Esophagus squamous epithelium (tissue), 5 donors: ENCODE measurements at regions not wholly inside any gene's neighbourhood (a gene's known extent, or its start where the extent isn't known, plus 50 kb on each side); places are given as distances from the start of the nearest gene placed in this dataset.
"Not testable (repeated sequence)": the region's sequence is repeated elsewhere in the genome, so short reads cannot be mapped to it uniquely, and the experiment has no call there.

ENCODE experiments used
- DNase-seq: peaks from one replicate; lab custom pipeline; 2025; lab: John Stamatoyannopoulos, UW
- H3K27ac ChIP-seq, 4 donors: fragments of 200-600 bp; sonication (generic); one replicate each; pipeline ENCODE4 v1.5.1; 2016 to 2019; ENCODE audit warnings: mild to moderate bottlenecking in 1 of 4
- H3K27me3 ChIP-seq, 4 donors: fragments of 200-600 bp; sonication (generic); 1 replicate in 3 of 4; 2 replicates in 1 of 4; pipeline versions ENCODE4 v1.5.1 to v1.6.0; 2017 to 2021; ENCODE audit warnings: antibody characterized with exemption in 1 of 4
- H3K36me3 ChIP-seq, 3 donors: fragments of 200-600 bp; sonication (generic); one replicate each; pipeline ENCODE4 v1.5.1; 2016 to 2019
- H3K4me1 ChIP-seq, 3 donors: fragments of 200-600 bp; sonication (generic); one replicate each; pipeline ENCODE4 v1.5.1; 2017 to 2019
- H3K4me3 ChIP-seq, 4 donors: fragments of 200-600 bp; sonication (generic); 1 replicate in 3 of 4; 2 replicates in 1 of 4; pipeline ENCODE4 v1.5.1; 2016 to 2019; ENCODE audit warnings: mild to moderate bottlenecking in 2 of 4, moderate library complexity in 1 of 4
- H3K9me3 ChIP-seq, 3 donors: fragments of 200-600 bp; sonication (generic); one replicate each; pipeline ENCODE4 v1.5.1; 2016 to 2019
- POLR2A ChIP-seq, 4 donors: fragments of 450-650 bp; IDR thresholded peaks; one replicate each; pipeline ENCODE4 v1.6.1; 2017; ENCODE audit warnings: antibody characterized with exemption in 4 of 4, mild to moderate bottlenecking in 4 of 4, moderate library complexity in 3 of 4
- WGBS, 2 donors: methylation state at CpG; one replicate each; pipeline ENCODE4 v1.1.5; 2018; 5-methylcytosine and 5-hydroxymethylcytosine counted together
- intact Hi-C: fragments of 100-400 bp; cut with DNase I; formaldehyde crosslinking; loops from one replicate; pipeline ENCODE4 v1.15.0; 2022
- TF ChIP-seq, protein P1 (sequence below), 6 experiments: fragments of 450-650 bp in 4 of 6; fragments of 200-600 bp in 2 of 6; sonication (generic) in 2 of 6; IDR thresholded peaks; one replicate each; pipeline ENCODE4 v1.5.1; 2016 to 2019; ENCODE audit warnings: antibody characterized with exemption in 6 of 6, mild to moderate bottlenecking in 4 of 6, moderate library complexity in 4 of 6
- donor health status: DM: yes; HTN: yes; CAD: no.

DNA sequence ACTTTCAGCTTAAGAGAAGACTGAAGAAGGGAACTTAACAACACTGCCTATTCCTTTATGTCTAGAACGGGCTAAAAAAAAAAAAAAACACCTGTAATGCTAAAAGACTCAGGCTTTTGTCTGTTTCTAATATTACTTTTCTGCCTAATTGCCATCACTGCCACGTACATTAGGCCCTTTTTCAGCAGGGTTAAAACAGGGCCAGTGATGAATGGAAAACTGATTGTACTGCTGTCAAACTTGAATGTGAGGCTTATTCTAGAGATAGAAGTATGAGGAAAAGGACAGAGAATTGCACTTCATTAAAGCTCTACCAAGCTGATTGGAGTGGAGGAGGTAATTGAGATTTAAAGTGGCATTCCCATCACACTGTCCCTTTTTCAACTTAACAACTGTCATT, 535.8 kb downstream of the PRKD1 start:
- no peaks in the 10 kb centered on the region for H3K4me1 ChIP-seq
- intact Hi-C loops, result no loop called here
- no peak for DNase-seq
- no peak overlapping the region for H3K27ac ChIP-seq
- 37% methylated on average over 2 of the region's 2 CpGs for WGBS, 2 donors
- TF ChIP-seq, protein P1, sequence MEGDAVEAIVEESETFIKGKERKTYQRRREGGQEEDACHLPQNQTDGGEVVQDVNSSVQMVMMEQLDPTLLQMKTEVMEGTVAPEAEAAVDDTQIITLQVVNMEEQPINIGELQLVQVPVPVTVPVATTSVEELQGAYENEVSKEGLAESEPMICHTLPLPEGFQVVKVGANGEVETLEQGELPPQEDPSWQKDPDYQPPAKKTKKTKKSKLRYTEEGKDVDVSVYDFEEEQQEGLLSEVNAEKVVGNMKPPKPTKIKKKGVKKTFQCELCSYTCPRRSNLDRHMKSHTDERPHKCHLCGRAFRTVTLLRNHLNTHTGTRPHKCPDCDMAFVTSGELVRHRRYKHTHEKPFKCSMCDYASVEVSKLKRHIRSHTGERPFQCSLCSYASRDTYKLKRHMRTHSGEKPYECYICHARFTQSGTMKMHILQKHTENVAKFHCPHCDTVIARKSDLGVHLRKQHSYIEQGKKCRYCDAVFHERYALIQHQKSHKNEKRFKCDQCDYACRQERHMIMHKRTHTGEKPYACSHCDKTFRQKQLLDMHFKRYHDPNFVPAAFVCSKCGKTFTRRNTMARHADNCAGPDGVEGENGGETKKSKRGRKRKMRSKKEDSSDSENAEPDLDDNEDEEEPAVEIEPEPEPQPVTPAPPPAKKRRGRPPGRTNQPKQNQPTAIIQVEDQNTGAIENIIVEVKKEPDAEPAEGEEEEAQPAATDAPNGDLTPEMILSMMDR (IDR thresholded peaks at IDR 0.05), result no peak
- no peak for TF ChIP-seq POLR2A (IDR thresholded peaks at IDR 0.05)
- H3K4me3 ChIP-seq, result no peak overlapping the region
- H3K27me3 ChIP-seq, result no peaks in the 10 kb centered on the region
- H3K36me3 ChIP-seq, result no peaks in the 10 kb centered on the region
- H3K9me3 ChIP-seq, result no peaks in the 10 kb centered on the region

DNA sequence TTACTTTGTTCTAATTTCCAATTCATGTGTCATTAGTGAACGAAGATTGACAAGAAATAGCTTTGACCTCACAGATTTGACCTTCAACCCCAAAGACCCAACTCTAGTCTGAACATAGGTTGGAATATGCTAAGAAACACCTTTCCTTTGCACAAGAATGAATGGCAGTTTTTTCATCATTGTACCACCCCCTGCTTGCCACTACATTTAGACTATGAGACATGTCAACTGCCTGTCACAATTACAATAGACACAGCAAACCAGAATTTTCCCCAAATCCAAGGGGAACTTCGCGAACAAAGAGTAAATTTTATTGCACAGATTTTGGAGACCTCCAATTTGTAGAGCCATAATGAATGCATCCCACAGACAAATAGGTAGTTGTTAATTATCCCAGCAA, 535.4 kb downstream of the PRKD1 start:
- no peak for DNase-seq
- no peaks in the 10 kb centered on the region for H3K4me1 ChIP-seq
- 74 to 79% methylated on average over 3 of the region's 3 CpGs for WGBS, 2 donors
- no peaks in the 10 kb centered on the region for H3K36me3 ChIP-seq
- intact Hi-C loops, result no loop called here
- no peaks in the 10 kb centered on the region for H3K27me3 ChIP-seq
- H3K4me3 ChIP-seq, result no peak overlapping the region
- H3K27ac ChIP-seq, result no peak overlapping the region
- TF ChIP-seq, protein P1 (IDR thresholded peaks at IDR 0.05), result no peak
- no peak for TF ChIP-seq POLR2A (IDR thresholded peaks at IDR 0.05)
- no peaks in the 10 kb centered on the region for H3K9me3 ChIP-seq

DNA sequence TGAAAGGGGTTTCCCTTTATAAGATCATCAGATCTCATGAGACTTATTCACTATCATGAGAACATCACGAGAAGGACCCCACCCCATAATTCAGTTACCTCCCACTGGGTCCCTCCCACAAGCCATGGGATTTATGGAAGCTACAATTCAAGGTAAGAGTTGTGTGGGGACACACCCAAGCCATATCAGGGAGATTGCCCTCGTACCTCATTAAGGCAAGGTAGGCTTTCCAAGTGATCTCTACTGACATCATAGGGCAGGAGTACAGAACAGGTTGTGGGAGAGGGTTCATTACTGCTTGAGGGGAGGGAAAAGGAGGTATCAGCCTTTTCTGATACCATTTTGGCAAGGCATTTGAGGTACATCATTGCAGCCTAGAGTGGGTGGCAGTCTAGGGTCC, 524.6 kb downstream of the PRKD1 start:
- Histone ChIP-seq H3K4me3 (no peak overlapping the region), H3K27ac (no peak overlapping the region), H3K4me1 (no peaks in the 10 kb centered on the region), H3K9me3 (peaks cover 0 to 16% (median 3%) of the 10 kb centered on the region in 3 donors), H3K36me3 (no peaks in the 10 kb centered on the region), H3K27me3 (no peaks in the 10 kb centered on the region)
- TF ChIP-seq, protein P1 (IDR thresholded peaks at IDR 0.05), result no peak
- no peak for TF ChIP-seq POLR2A (IDR thresholded peaks at IDR 0.05)
- WGBS, 2 donors, result 59 to 63% methylated on average over 2 of the region's 2 CpGs
- intact Hi-C loops, result no loop called here
- DNase-seq, result no peak

DNA sequence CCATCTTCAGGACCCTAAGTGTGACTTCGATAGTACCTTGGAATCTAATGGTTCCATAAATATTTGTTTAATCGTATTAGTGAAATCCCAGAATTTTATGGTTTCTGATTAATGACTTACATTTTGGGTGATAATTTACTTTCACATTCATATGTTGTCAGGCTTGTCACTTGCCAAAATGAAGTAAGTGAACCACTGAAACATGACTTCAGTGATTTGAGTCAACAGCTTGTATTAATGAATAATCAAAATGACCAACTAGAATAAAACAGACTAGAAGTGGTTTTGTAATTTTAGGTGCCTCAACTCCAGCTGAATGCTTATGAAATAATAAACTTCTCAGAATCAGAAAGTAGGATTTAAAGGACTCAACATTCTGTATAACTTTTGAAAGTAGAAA, 517.1 kb downstream of the PRKD1 start:
- WGBS, 2 donors, result 42 to 46% methylated on average over 2 of the region's 2 CpGs
- DNase-seq, result no peak
- intact Hi-C loops, result no loop called here
- no peaks in the 10 kb centered on the region for H3K36me3 ChIP-seq
- H3K4me3 ChIP-seq, result no peak overlapping the region
- no peak for TF ChIP-seq POLR2A (IDR thresholded peaks at IDR 0.05)
- TF ChIP-seq, protein P1 (IDR thresholded peaks at IDR 0.05), result no peak
- H3K4me1 ChIP-seq, result no peaks in the 10 kb centered on the region
- no peaks in the 10 kb centered on the region for H3K27me3 ChIP-seq
- H3K9me3 ChIP-seq, result peaks cover 0 to 17% (median 5%) of the 10 kb centered on the region in 3 donors
- no peak overlapping the region for H3K27ac ChIP-seq

DNA sequence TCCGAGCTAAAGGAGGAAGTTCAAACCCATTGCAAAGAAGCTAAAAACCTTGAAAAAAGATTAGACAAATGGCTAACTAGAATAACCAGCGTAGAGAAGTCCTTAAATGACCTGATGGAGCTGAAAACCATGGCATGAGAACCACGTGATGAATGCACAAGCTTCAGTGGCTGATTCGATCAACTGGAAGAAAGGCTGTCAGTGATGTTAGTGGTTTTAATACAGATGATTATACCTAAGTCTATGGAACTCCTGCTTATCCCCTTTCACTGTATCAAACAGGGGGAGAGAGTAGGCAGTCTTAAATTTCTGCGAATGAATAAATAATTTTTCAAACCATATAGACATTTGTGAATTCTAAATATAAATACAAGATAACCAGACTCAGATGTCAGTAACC, 512.7 kb downstream of the PRKD1 start:
- H3K4me1 ChIP-seq, H3K36me3 ChIP-seq, H3K27me3 ChIP-seq, H3K4me3 ChIP-seq, H3K9me3 ChIP-seq, intact Hi-C loops, H3K27ac ChIP-seq, DNase-seq: not testable (repeated sequence)
- WGBS, 2 donors, result 60 to 70% methylated on average over 5 of the region's 5 CpGs

DNA sequence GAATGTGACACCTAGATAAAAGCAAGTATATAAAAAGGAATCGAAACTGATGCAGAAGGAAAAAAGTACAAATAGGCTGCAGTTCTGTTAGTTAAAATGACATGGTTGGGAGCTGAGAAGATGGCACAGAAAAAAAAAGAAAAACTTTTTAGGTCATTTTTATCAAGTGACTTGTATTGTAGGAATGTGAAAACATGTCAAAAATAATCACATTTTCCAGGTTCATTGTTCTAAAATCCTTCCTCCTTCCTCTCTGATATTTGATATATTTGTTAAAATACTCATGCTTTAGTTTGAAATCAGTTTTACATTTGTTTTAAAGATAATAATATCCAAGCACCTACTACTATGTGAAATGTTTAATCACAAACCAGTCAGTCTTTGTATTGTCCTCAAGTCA, 507.9 kb downstream of the PRKD1 start:
- no peaks in the 10 kb centered on the region for H3K4me1 ChIP-seq
- H3K4me3 ChIP-seq, result no peak overlapping the region
- TF ChIP-seq, protein P1 (IDR thresholded peaks at IDR 0.05), result no peak
- no peak for TF ChIP-seq POLR2A (IDR thresholded peaks at IDR 0.05)
- H3K9me3 ChIP-seq, result no peaks in the 10 kb centered on the region
- no peaks in the 10 kb centered on the region for H3K27me3 ChIP-seq
- no peak overlapping the region for H3K27ac ChIP-seq
- no peaks in the 10 kb centered on the region for H3K36me3 ChIP-seq
- intact Hi-C loops, result no loop called here
- no peak for DNase-seq
- WGBS, 2 donors, result 7 to 30% methylated on average over 1 of the region's 1 CpG
